ENCODE measurements at regions not wholly inside any gene's neighbourhood (a gene's known extent, or its start where the extent isn't known, plus 50 kb on each side); places are given as distances from the start of the nearest gene placed in this dataset.
"Not testable (repeated sequence)": the region's sequence is repeated elsewhere in the genome, so short reads cannot be mapped to it uniquely, and the experiment has no call there.

DNA sequence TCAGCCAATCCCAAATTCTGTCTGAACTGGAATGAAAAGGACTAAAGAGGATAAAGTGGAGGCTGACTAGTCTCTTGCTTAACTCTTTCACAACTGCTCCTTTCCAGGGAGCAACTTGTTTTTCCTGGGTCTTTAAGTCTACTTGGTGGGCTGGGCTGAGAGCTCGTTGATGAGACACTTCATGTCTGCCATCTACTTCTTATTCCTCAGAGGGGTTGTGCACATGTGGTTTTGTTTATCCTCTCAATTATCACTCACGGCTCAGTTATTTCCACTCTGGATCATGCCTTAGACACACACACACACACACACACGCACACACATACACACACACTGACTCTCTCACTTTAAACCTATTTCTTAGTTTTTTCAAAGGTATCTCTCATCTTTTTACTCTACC, 298.6 kb upstream of the MTPN start:
- H3K9me3 ChIP-seq (ENCODE audit: control insufficient read depth in 2 of 2, insufficient read depth in 1 of 2, low read depth in 1 of 2, low read length in 1 of 2) = no peaks in the 10 kb centered on the region
- no peaks in the 10 kb centered on the region for H3K36me3 ChIP-seq (ENCODE audit: control insufficient read depth in 3 of 3, insufficient read depth in 2 of 3, low read depth in 1 of 3, low read length in 3 of 3)
- 39 to 43% (median 40%) methylated on average over 3 of the region's 3 CpGs for WGBS, 3 donors
- no peak for DNase-seq
- FAIRE-seq = no peak
- H3K27ac ChIP-seq (ENCODE audit: low read depth in 1 of 3, low read length in 2 of 3) = no peak overlapping the region
- H3K4me1 ChIP-seq (ENCODE audit: control insufficient read depth in 3 of 3, insufficient read depth in 2 of 3, low read depth in 1 of 3, low read length in 2 of 3) = no peaks in the 10 kb centered on the region
- H3K27me3 ChIP-seq (ENCODE audit: control insufficient read depth in 3 of 3, insufficient read depth in 3 of 3, low read length in 3 of 3) = no peaks in the 10 kb centered on the region
- H3K4me3 ChIP-seq (ENCODE audit: low read depth in 1 of 3, low read length in 3 of 3) = no peak overlapping the region

DNA sequence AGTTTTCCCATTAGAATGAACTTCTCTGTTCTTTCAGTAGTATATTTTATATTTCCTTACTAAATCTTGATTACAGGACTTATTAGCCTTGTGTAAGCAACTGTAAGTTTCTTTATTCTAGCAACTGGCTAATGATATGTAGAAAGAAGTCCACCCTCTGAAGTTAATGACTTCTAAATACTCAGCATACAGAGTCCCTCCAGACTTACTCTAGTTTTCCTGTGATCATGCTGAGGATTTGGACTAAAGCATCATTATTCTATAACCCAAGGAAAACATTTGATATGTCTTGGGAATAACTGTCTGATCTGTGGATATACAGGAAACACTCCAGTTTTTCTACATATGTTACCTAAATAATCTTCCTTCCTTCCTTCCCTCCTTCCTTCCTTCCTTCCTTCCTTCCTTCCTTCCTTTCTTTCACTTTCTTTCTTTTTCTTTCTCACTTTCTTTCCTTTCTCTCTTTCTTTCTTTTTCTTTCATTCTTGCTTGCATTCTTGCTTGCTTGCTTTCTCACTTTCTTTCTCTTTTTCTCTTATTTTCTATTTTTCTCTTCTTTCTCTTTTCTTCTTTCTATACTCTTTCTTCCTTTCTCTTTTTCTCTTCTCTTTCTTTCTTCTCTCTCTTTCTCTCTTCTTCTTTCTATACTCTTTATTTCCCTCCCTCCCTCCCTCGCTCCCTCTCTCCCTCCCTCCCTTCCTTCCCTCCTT, 297.6 kb upstream of the MTPN start:
- WGBS, 3 donors = 72 to 83% (median 81%) methylated on average over 1 of the region's 1 CpG

DNA sequence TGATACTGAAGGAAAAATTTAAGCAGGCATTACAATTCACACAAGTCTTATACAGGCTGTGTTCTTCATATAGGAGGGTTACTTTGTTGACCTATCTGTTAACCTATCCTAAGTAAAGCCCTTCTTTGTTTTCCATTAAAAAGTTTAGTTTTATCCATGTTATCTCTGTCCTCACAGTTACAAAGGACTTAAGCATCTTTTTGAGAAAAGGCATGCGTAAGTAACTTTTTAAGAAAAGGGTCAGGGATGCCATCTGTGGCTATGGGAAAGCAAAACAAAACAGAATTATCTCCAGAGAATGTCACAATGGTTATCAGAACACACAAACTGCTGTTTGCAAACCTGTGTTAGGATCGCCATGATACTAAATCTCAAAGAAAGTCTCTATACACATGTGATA, 295.8 kb upstream of the MTPN start:
- DNase-seq (no peak), FAIRE-seq (no peak)
- Histone ChIP-seq H3K36me3 (ENCODE audit: control insufficient read depth in 3 of 3, insufficient read depth in 2 of 3, low read depth in 1 of 3, low read length in 3 of 3) (no peaks in the 10 kb centered on the region), H3K4me3 (ENCODE audit: low read depth in 1 of 3, low read length in 3 of 3) (no peak overlapping the region), H3K27ac (ENCODE audit: low read depth in 1 of 3, low read length in 2 of 3) (no peak overlapping the region), H3K4me1 (ENCODE audit: control insufficient read depth in 3 of 3, insufficient read depth in 2 of 3, low read depth in 1 of 3, low read length in 2 of 3) (no peaks in the 10 kb centered on the region), H3K27me3 (ENCODE audit: control insufficient read depth in 3 of 3, insufficient read depth in 3 of 3, low read length in 3 of 3) (no peaks in the 10 kb centered on the region), H3K9me3 (ENCODE audit: control insufficient read depth in 2 of 2, insufficient read depth in 1 of 2, low read depth in 1 of 2, low read length in 1 of 2) (peaks cover 0 to 3% of the 10 kb centered on the region in 2 donors)
- WGBS, 3 donors = 39 to 72% (median 52%) methylated on average over 2 of the region's 2 CpGs

More for the DNA sequence above, 297.6 kb upstream of the MTPN start:
- Histone ChIP-seq H3K36me3 (ENCODE audit: control insufficient read depth in 3 of 3, insufficient read depth in 2 of 3, low read depth in 1 of 3, low read length in 3 of 3) (no peaks in the 10 kb centered on the region), H3K27ac (ENCODE audit: low read depth in 1 of 3, low read length in 2 of 3) (no peak overlapping the region), H3K9me3 (ENCODE audit: control insufficient read depth in 2 of 2, insufficient read depth in 1 of 2, low read depth in 1 of 2, low read length in 1 of 2) (no peaks in the 10 kb centered on the region), H3K4me1 (ENCODE audit: control insufficient read depth in 3 of 3, insufficient read depth in 2 of 3, low read depth in 1 of 3, low read length in 2 of 3) (no peaks in the 10 kb centered on the region), H3K4me3 (ENCODE audit: low read depth in 1 of 3, low read length in 3 of 3) (no peak overlapping the region), H3K27me3 (ENCODE audit: control insufficient read depth in 3 of 3, insufficient read depth in 3 of 3, low read length in 3 of 3) (no peaks in the 10 kb centered on the region)
- DNase-seq (no peak), FAIRE-seq (no peak)

DNA sequence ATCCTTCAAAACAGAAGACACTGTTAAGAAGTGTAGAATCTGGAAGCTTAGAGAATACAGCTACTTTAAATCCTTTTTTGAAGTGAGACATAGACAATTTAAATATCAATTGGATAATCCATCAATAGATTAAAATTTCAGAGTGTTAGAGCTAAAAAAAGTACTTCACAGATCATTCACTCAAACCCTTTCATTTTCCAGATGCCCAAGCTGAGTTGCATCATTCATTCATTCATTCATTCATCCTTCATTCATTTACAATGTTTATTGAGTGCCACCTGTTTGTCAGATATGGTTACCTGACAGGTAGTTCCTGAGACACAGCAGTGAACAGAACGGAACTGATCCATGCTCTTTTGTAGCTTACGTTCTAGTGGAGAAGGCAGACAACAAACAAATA, 290.7 kb upstream of the MTPN start:
- H3K27ac ChIP-seq (ENCODE audit: low read depth in 1 of 3, low read length in 2 of 3) = no peak overlapping the region
- H3K27me3 ChIP-seq (ENCODE audit: control insufficient read depth in 3 of 3, insufficient read depth in 3 of 3, low read length in 3 of 3) = no peaks in the 10 kb centered on the region
- H3K36me3 ChIP-seq (ENCODE audit: control insufficient read depth in 3 of 3, insufficient read depth in 2 of 3, low read depth in 1 of 3, low read length in 3 of 3) = no peaks in the 10 kb centered on the region
- no peak overlapping the region for H3K4me3 ChIP-seq (ENCODE audit: low read depth in 1 of 3, low read length in 3 of 3)
- peaks cover 0 to 33% of the 10 kb centered on the region in 2 donors for H3K9me3 ChIP-seq (ENCODE audit: control insufficient read depth in 2 of 2, insufficient read depth in 1 of 2, low read depth in 1 of 2, low read length in 1 of 2)
- DNase-seq (no peak), FAIRE-seq (no peak)
- 71 to 95% (median 85%) methylated on average over 2 of the region's 2 CpGs for WGBS, 3 donors
- no peaks in the 10 kb centered on the region for H3K4me1 ChIP-seq (ENCODE audit: control insufficient read depth in 3 of 3, insufficient read depth in 2 of 3, low read depth in 1 of 3, low read length in 2 of 3)

DNA sequence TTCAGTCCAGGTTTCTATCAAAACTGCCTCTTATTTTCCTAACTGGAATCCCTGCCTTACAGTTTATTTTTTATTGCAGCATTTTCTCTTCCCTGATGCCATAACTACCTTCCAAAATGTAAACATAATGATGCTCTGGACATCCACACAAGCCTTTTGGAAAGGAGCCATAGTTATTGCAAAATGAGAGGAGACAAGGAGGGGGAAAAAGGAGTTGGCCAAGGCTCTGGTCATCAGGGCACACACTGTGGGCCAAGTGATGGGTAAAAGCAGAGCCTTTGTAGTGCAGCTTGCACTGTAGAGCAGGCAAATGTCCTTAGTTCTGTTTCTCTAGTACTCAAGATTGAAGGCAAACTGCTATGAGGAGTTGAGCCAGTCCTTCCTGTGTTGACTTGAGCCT, 289.3 kb upstream of the MTPN start:
- Histone ChIP-seq H3K36me3 (ENCODE audit: control insufficient read depth in 3 of 3, insufficient read depth in 2 of 3, low read depth in 1 of 3, low read length in 3 of 3) (no peaks in the 10 kb centered on the region), H3K27ac (ENCODE audit: low read depth in 1 of 3, low read length in 2 of 3) (no peak overlapping the region), H3K4me3 (ENCODE audit: low read depth in 1 of 3, low read length in 3 of 3) (no peak overlapping the region), H3K4me1 (ENCODE audit: control insufficient read depth in 3 of 3, insufficient read depth in 2 of 3, low read depth in 1 of 3, low read length in 2 of 3) (no peaks in the 10 kb centered on the region), H3K27me3 (ENCODE audit: control insufficient read depth in 3 of 3, insufficient read depth in 3 of 3, low read length in 3 of 3) (no peaks in the 10 kb centered on the region), H3K9me3 (ENCODE audit: control insufficient read depth in 2 of 2, insufficient read depth in 1 of 2, low read depth in 1 of 2, low read length in 1 of 2) (peaks cover 0 to 36% of the 10 kb centered on the region in 2 donors)
- DNase-seq (no peak), FAIRE-seq (no peak)

DNA sequence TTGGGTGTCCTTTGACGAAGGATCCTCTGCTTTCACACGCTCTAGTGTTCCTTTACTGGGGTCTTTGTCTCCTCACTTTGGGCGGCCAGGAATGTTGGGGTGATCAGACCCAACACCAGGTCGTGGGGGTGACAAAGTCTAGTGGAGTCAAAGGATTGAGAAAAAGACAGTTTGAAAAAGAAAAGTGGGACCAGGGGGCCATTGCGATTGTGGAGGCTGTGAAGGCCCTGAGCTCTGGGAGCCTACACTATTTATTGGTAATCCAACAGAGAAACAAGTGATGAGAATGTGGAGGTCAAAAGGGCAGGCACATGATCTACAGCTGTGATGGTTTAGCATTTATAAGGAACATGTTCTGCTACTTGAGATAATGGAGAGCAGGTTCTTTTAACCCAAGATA, 287.1 kb upstream of the MTPN start:
- not testable (repeated sequence) for H3K36me3 ChIP-seq (ENCODE audit: control insufficient read depth in 3 of 3, insufficient read depth in 2 of 3, low read depth in 1 of 3, low read length in 3 of 3); FAIRE-seq; H3K4me3 ChIP-seq (ENCODE audit: low read depth in 1 of 3, low read length in 3 of 3); H3K27me3 ChIP-seq (ENCODE audit: control insufficient read depth in 3 of 3, insufficient read depth in 3 of 3, low read length in 3 of 3); H3K4me1 ChIP-seq (ENCODE audit: control insufficient read depth in 3 of 3, insufficient read depth in 2 of 3, low read depth in 1 of 3, low read length in 2 of 3); DNase-seq; H3K27ac ChIP-seq (ENCODE audit: low read depth in 1 of 3, low read length in 2 of 3)
- WGBS, 3 donors = 60 to 71% (median 64%) methylated on average over 5 of the region's 5 CpGs
- H3K9me3 ChIP-seq (ENCODE audit: control insufficient read depth in 2 of 2, insufficient read depth in 1 of 2, low read depth in 1 of 2, low read length in 1 of 2) = peaks cover 0 to 42% of the 10 kb centered on the region in 2 donors

DNA sequence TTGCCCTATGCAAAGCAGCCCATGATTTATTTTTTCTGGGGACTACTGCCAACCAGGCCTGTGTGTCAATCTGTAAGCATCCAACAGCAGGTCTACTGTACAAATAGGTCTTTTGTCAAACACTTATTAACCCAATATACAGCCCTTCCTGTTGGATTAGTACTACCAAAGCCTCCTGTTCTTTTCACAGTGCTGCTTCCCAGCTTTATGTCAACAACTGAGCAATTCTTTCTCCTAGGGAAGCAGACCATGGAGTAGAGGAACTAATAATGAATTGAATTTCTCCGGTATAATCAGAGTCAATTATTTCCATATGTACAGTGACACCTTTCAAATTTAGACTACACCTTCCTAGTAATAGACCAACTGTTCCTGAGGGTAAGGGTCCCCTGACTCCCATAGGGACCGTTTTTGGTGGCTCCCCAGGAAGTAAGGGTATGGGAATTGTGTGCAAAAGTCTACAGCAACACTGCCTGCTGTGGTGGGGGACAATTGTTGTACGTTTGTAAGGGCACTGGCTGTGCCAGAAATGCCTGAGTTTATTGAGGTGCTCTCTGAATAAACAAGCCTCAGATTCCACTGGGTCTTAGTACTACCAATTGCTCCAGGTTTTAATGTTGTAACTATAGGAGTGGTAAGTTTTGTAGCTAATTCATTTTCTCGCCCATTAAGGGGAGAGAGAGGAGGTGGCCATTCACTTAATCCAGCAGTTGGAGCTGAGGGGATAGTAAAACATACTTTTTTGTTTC, 286.1 kb upstream of the MTPN start:
- not testable (repeated sequence) for H3K36me3 ChIP-seq (ENCODE audit: control insufficient read depth in 3 of 3, insufficient read depth in 2 of 3, low read depth in 1 of 3, low read length in 3 of 3); H3K27me3 ChIP-seq (ENCODE audit: control insufficient read depth in 3 of 3, insufficient read depth in 3 of 3, low read length in 3 of 3); H3K4me3 ChIP-seq (ENCODE audit: low read depth in 1 of 3, low read length in 3 of 3); FAIRE-seq; H3K4me1 ChIP-seq (ENCODE audit: control insufficient read depth in 3 of 3, insufficient read depth in 2 of 3, low read depth in 1 of 3, low read length in 2 of 3); DNase-seq; H3K27ac ChIP-seq (ENCODE audit: low read depth in 1 of 3, low read length in 2 of 3)
- peaks cover 0 to 39% of the 10 kb centered on the region in 2 donors for H3K9me3 ChIP-seq (ENCODE audit: control insufficient read depth in 2 of 2, insufficient read depth in 1 of 2, low read depth in 1 of 2, low read length in 1 of 2)
- 49 to 67% (median 51%) methylated on average over 4 of the region's 4 CpGs for WGBS, 3 donors

DNA sequence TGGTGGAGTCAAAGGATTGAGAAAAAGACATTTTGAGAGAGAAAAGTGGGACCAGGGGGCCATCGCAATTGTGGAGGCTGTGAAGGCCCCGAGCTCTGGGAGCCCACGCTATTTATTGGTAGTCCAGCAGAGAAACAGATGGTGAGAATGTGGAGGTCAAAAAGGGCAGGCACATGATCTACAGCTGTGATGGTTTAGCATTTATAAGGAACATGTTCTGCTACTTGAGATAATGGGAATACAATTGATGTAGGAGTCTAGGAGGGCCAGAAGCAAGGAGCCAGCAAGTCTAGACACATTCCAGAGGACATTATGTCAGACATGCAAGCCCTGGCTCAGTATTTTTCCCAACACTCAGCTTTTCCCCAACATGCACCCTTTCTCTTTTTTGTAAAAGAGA, 283.4 kb upstream of the MTPN start:
- H3K27me3 ChIP-seq (ENCODE audit: control insufficient read depth in 3 of 3, insufficient read depth in 3 of 3, low read length in 3 of 3); FAIRE-seq; H3K27ac ChIP-seq (ENCODE audit: low read depth in 1 of 3, low read length in 2 of 3); H3K36me3 ChIP-seq (ENCODE audit: control insufficient read depth in 3 of 3, insufficient read depth in 2 of 3, low read depth in 1 of 3, low read length in 3 of 3); H3K4me1 ChIP-seq (ENCODE audit: control insufficient read depth in 3 of 3, insufficient read depth in 2 of 3, low read depth in 1 of 3, low read length in 2 of 3); DNase-seq; H3K4me3 ChIP-seq (ENCODE audit: low read depth in 1 of 3, low read length in 3 of 3): not testable (repeated sequence)
- 93 to 95% (median 94%) methylated on average over 3 of the region's 3 CpGs for WGBS, 3 donors
- H3K9me3 ChIP-seq (ENCODE audit: control insufficient read depth in 2 of 2, insufficient read depth in 1 of 2, low read depth in 1 of 2, low read length in 1 of 2) = peaks cover 0 to 29% of the 10 kb centered on the region in 2 donors

Data from small intestine (tissue), 7 donors.